ENCODE measurements at regions not wholly inside any gene's neighbourhood (a gene's known extent, or its start where the extent isn't known, plus 50 kb on each side); places are given as distances from the start of the nearest gene placed in this dataset.

- no peak for TF ChIP-seq CTCF (IDR thresholded peaks at IDR 0.05)
- TF ChIP-seq POLR2A (IDR thresholded peaks at IDR 0.05) = no peak
Measured at GRCh38 chr13:106656186-106656585, 88.2 kb upstream of the ARGLU1 start.
